ENCODE measurements at regions not wholly inside any gene's neighbourhood (a gene's known extent, or its start where the extent isn't known, plus 50 kb on each side); places are given as distances from the start of the nearest gene placed in this dataset.

GRCh38 chr12:59230334-59230733 lies 310.0 kb upstream of the LRIG3 start:
- no peak for DNase-seq (ENCODE audit: low spot score)

GRCh38 chr12:59219148-59219547 lies 298.8 kb upstream of the LRIG3 start:
- DNase-seq (ENCODE audit: low spot score), result no peak

- DNase-seq (ENCODE audit: low spot score), result no peak
Observed at GRCh38 chr12:59196989-59197388, 276.7 kb upstream of the LRIG3 start.

- DNase-seq (ENCODE audit: low spot score), result no peak
Observed at GRCh38 chr12:59194794-59195193, 274.5 kb upstream of the LRIG3 start.

GRCh38 chr12:59193476-59194050 lies 273.3 kb upstream of the LRIG3 start:
- no peak for DNase-seq (ENCODE audit: low spot score)

GRCh38 chr12:59191372-59191771 lies 271.1 kb upstream of the LRIG3 start:
- no peak for DNase-seq (ENCODE audit: low spot score)

- no peak for DNase-seq (ENCODE audit: low spot score)
Observed at GRCh38 chr12:59186451-59186850, 266.1 kb upstream of the LRIG3 start.

- DNase-seq (ENCODE audit: low spot score), result no peak
Observed at GRCh38 chr12:59185295-59185694, 265.0 kb upstream of the LRIG3 start.

GRCh38 chr12:59182658-59183455 lies 262.6 kb upstream of the LRIG3 start:
- DNase-seq (ENCODE audit: low spot score), result no peak

GRCh38 chr12:59182191-59182590 lies 261.9 kb upstream of the LRIG3 start:
- DNase-seq (ENCODE audit: low spot score), result no peak

GRCh38 chr12:59181196-59181777 lies 261.0 kb upstream of the LRIG3 start:
- no peak for DNase-seq (ENCODE audit: low spot score)

- DNase-seq (ENCODE audit: low spot score), result no peak
Observed at GRCh38 chr12:59179231-59179630, 258.9 kb upstream of the LRIG3 start.

GRCh38 chr12:59173695-59174094 lies 253.4 kb upstream of the LRIG3 start:
- no peak for DNase-seq (ENCODE audit: low spot score)

- no peak for DNase-seq (ENCODE audit: low spot score)
Observed at GRCh38 chr12:59168647-59169046, 248.3 kb upstream of the LRIG3 start.

GRCh38 chr12:59166457-59166856 lies 246.2 kb upstream of the LRIG3 start:
- no peak for DNase-seq (ENCODE audit: low spot score)

GRCh38 chr12:59164991-59165718 lies 244.9 kb upstream of the LRIG3 start:
- no peak for DNase-seq (ENCODE audit: low spot score)

GRCh38 chr12:59164226-59164625 lies 243.9 kb upstream of the LRIG3 start:
- no peak for DNase-seq (ENCODE audit: low spot score)

- DNase-seq (ENCODE audit: low spot score), result no peak
Observed at GRCh38 chr12:59158681-59159080, 238.4 kb upstream of the LRIG3 start.

GRCh38 chr12:59158066-59158465 lies 237.8 kb upstream of the LRIG3 start:
- no peak for DNase-seq (ENCODE audit: low spot score)

GRCh38 chr12:59155448-59155847 lies 235.1 kb upstream of the LRIG3 start:
- no peak for DNase-seq (ENCODE audit: low spot score)

- no peak for DNase-seq (ENCODE audit: low spot score)
Observed at GRCh38 chr12:59151243-59151642, 230.9 kb upstream of the LRIG3 start.

GRCh38 chr12:59149995-59150642 lies 229.8 kb upstream of the LRIG3 start:
- DNase-seq (ENCODE audit: low spot score), result peak; percentile 22
